ENCODE measurements at regions not wholly inside any gene's neighbourhood (a gene's known extent, or its start where the extent isn't known, plus 50 kb on each side); places are given as distances from the start of the nearest gene placed in this dataset.
A peak's percentile ranks its signal among the peaks of the same experiment; 100 is the strongest.
"Not testable (repeated sequence)": the region's sequence is repeated elsewhere in the genome, so short reads cannot be mapped to it uniquely, and the experiment has no call there.

DNA sequence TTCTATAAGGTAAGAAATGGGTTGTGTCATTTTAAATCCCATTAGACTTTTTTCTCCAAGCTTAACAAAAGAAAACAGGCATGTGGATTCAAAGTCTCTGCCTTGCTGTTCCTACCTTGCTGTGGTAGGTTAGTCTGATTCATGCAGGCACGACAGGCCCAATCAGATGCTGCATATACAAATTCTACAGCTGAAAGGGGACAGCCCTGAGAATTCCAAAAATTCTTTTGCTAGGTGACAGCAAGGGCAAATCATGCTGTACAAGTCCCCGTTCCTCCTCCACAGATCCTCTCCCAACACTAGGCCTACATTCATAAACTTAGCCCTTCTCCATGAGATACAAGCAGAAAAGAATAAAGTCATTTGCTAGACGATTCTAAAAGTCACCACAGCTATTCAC is 161.2 kb upstream of the THBS1 start:
- Histone ChIP-seq H3K4me1 (ENCODE audit: control insufficient read depth in 5 of 5, insufficient read depth in 5 of 5, low read length in 5 of 5) (no peaks in the 10 kb centered on the region), H3K9ac (ENCODE audit: insufficient read depth in 1 of 2, low read length in 2 of 2) (no peak overlapping the region), H3K36me3 (ENCODE audit: control insufficient read depth in 4 of 4, insufficient read depth in 4 of 4, low read length in 4 of 4) (no peaks in the 10 kb centered on the region), H3K27me3 (ENCODE audit: control insufficient read depth in 3 of 3, insufficient read depth in 3 of 3, low read length in 2 of 3) (no peaks in the 10 kb centered on the region), H3K27ac (ENCODE audit: low read depth in 1 of 2, low read length in 1 of 2) (no peak overlapping the region), H3K9me3 (ENCODE audit: control insufficient read depth in 4 of 4, insufficient read depth in 3 of 4, low read length in 3 of 4) (peaks cover 0 to 5% (median 1%) of the 10 kb centered on the region in 4 donors), H3K4me3 (no peak overlapping the region)
- WGBS, 2 donors: 80 to 83% methylated on average over 3 of the region's 3 CpGs
- ATAC-seq (ENCODE audit: insufficient read depth, low FRiP score) (no peak), DNase-seq (no peak)
- TF ChIP-seq, protein P1, sequence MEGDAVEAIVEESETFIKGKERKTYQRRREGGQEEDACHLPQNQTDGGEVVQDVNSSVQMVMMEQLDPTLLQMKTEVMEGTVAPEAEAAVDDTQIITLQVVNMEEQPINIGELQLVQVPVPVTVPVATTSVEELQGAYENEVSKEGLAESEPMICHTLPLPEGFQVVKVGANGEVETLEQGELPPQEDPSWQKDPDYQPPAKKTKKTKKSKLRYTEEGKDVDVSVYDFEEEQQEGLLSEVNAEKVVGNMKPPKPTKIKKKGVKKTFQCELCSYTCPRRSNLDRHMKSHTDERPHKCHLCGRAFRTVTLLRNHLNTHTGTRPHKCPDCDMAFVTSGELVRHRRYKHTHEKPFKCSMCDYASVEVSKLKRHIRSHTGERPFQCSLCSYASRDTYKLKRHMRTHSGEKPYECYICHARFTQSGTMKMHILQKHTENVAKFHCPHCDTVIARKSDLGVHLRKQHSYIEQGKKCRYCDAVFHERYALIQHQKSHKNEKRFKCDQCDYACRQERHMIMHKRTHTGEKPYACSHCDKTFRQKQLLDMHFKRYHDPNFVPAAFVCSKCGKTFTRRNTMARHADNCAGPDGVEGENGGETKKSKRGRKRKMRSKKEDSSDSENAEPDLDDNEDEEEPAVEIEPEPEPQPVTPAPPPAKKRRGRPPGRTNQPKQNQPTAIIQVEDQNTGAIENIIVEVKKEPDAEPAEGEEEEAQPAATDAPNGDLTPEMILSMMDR (IDR thresholded peaks at IDR 0.05; ENCODE audit: control extremely low read depth, extremely low read depth): no peak

DNA sequence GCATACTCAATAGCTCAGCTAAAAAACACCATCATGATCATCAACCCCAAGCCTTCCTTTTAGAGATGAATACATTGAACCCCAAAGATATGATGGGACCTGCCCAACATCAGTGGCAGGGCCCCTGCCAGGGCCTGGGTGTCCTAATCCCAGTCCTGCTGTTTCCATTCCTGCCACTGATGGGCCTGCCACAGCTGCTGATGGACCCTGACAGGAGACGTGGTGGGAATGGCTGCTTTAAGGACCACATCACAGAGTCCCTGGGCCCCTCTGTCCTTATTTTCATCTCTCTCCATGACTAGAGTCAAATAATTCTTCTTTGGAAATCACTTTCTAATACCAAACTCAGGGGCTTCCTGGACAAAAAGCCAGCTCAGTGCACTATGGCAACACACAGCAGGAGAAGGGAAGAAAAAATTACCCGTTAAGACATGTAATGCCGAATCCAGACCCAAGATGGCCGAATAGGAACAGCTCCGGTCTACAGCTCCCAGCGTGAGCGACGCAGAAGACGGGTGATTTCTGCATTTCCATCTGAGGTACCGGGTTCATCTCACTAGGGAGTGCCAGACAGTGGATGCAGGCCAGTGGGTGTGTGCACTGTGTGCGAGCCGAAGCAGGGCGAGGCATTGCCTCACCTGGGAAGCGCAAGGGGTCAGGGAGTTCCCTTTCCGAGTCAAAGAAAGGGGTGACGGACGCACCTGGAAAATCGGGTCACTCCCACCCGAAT is 160.6 kb upstream of the THBS1 start:
- H3K4me1 ChIP-seq (ENCODE audit: control insufficient read depth in 5 of 5, insufficient read depth in 5 of 5, low read length in 5 of 5); H3K27ac ChIP-seq (ENCODE audit: low read depth in 1 of 2, low read length in 1 of 2); H3K27me3 ChIP-seq (ENCODE audit: control insufficient read depth in 3 of 3, insufficient read depth in 3 of 3, low read length in 2 of 3); ATAC-seq (ENCODE audit: insufficient read depth, low FRiP score); H3K36me3 ChIP-seq (ENCODE audit: control insufficient read depth in 4 of 4, insufficient read depth in 4 of 4, low read length in 4 of 4); H3K4me3 ChIP-seq; DNase-seq; H3K9ac ChIP-seq (ENCODE audit: insufficient read depth in 1 of 2, low read length in 2 of 2); H3K9me3 ChIP-seq (ENCODE audit: control insufficient read depth in 4 of 4, insufficient read depth in 3 of 4, low read length in 3 of 4): not testable (repeated sequence)
- 94 to 95% methylated on average over 11 to 15 of the region's 19 CpGs for WGBS, 2 donors

DNA sequence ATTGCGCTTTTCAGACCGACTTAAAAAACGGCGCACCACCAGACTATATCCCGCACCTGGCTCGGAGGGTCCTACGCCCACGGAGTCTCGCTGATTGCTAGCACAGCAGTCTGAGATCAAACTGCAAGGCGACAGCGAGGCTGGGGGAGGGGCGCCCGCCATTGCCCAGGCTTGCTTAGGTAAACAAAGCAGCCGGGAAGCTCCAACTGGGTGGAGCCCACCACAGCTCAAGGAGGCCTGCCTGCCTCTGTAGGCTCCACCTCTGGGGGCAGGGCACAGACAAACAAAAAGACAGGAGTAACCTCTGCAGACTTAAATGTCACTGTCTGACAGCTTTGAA is 160.1 kb upstream of the THBS1 start:
- WGBS, 2 donors: 73 to 95% methylated on average over 6 to 14 of the region's 14 CpGs
- ATAC-seq (ENCODE audit: insufficient read depth, low FRiP score): not testable (repeated sequence)

DNA sequence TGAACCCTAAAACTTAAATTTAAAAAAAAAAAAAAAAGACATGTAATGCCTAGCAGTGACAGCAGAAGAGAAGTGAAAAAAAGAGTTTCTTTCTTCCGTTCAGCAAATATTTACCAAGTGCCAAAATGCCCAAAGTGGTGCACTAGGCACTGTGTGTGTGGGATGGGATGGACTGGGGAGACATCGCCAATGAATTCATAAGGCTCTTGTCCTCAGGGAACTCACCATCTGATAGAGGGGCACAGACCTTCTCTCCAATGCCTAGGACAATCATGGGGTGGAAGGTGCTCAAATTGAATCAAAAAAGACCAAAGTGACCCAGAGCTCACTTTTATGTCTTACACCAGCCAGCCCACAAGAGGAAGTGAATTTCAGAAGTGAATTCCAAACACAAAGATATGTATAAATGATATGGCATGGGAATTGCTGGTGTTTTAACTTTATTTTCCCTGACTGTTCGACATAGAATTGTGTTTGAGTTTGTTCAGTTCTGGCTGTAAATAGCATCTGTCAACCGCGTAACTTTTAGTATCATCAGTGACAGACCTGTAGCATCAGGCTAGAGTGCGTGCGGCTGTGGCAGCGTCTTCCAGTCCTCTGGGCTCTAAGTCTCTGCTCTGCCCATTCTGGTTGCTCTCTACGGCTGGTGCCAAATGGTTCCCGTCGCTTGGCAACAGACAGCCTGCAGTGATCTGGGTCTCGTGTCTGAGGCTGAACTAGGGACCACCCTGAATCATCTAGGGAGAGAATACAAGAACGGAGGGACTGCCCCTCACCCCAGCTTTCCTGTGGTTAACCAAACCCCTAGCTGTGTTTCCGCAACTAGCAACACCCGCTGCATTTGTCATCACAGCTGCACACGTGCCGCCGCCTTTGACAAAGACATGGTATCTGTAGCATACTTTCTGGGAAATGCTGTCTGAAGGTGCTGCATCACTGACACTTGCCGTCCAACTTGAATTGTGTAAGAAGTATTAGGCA is 154.0 kb upstream of the THBS1 start:
- DNase-seq: peak; percentile 69 to 75 (median 72)
- Histone ChIP-seq H3K9me3 (ENCODE audit: control insufficient read depth in 4 of 4, insufficient read depth in 3 of 4, low read length in 3 of 4) (no peaks in the 10 kb centered on the region), H3K36me3 (ENCODE audit: control insufficient read depth in 4 of 4, insufficient read depth in 4 of 4, low read length in 4 of 4) (no peaks in the 10 kb centered on the region), H3K4me1 (ENCODE audit: control insufficient read depth in 5 of 5, insufficient read depth in 5 of 5, low read length in 5 of 5) (peaks cover 0 to 25% (median 6%) of the 10 kb centered on the region in 5 donors), H3K27ac (ENCODE audit: low read depth in 1 of 2, low read length in 1 of 2) (peak overlapping the region in 1 of 2 donors; percentile 77), H3K9ac (ENCODE audit: insufficient read depth in 1 of 2, low read length in 2 of 2) (no peak overlapping the region), H3K27me3 (ENCODE audit: control insufficient read depth in 3 of 3, insufficient read depth in 3 of 3, low read length in 2 of 3) (no peaks in the 10 kb centered on the region), H3K4me3 (no peak overlapping the region)
- WGBS, 2 donors: 22 to 47% methylated on average over 19 of the region's 19 CpGs
- peak; percentile 32 for ATAC-seq (ENCODE audit: insufficient read depth, low FRiP score)
- TF ChIP-seq, protein P1 (IDR thresholded peaks at IDR 0.05; ENCODE audit: control extremely low read depth, extremely low read depth): no peak

More for the DNA sequence above, 160.1 kb upstream of the THBS1 start:
- not testable (repeated sequence) for H3K4me3 ChIP-seq; H3K9me3 ChIP-seq (ENCODE audit: control insufficient read depth in 4 of 4, insufficient read depth in 3 of 4, low read length in 3 of 4); H3K27me3 ChIP-seq (ENCODE audit: control insufficient read depth in 3 of 3, insufficient read depth in 3 of 3, low read length in 2 of 3); DNase-seq; H3K27ac ChIP-seq (ENCODE audit: low read depth in 1 of 2, low read length in 1 of 2); H3K36me3 ChIP-seq (ENCODE audit: control insufficient read depth in 4 of 4, insufficient read depth in 4 of 4, low read length in 4 of 4); H3K4me1 ChIP-seq (ENCODE audit: control insufficient read depth in 5 of 5, insufficient read depth in 5 of 5, low read length in 5 of 5); H3K9ac ChIP-seq (ENCODE audit: insufficient read depth in 1 of 2, low read length in 2 of 2)
